Psoas muscle (tissue), 7 donors: ENCODE measurements at regions not wholly inside any gene's neighbourhood (a gene's known extent, or its start where the extent isn't known, plus 50 kb on each side); places are given as distances from the start of the nearest gene placed in this dataset.
"Not testable (repeated sequence)": the region's sequence is repeated elsewhere in the genome, so short reads cannot be mapped to it uniquely, and the experiment has no call there.

Experiments used
- ATAC-seq, 4 donors: fragments of 200-7000 bp; cut with Tn5 transposase; one replicate each; pipeline ENCODE4 v1.9.1; 2020; ENCODE audit warnings: moderate library complexity in 3 of 4, mild to moderate bottlenecking in 2 of 4
- DNase-seq, 2 donors: peaks; one replicate each; pipeline ENCODE4 v3.0.0-alpha.2; 2020
- H3K27ac ChIP-seq: fragments of 200-600 bp; one replicate; pipeline ENCODE4 v1.8.0; 2022
- H3K27me3 ChIP-seq, 3 donors: fragments of 200-600 bp in 1 of 3; one replicate each; pipeline versions ENCODE4 v1.6.1 to v1.8.0; 2013 to 2022; ENCODE audit warnings: low read length in 2 of 3, mild to moderate bottlenecking in 2 of 3, moderate library complexity in 1 of 3; ENCODE audit not compliant: insufficient read depth in 3 of 3
- H3K36me3 ChIP-seq, 2 donors: fragments of 200-600 bp in 1 of 2; one replicate each; pipeline versions ENCODE4 v1.6.1 to v1.8.0; 2013 to 2022; ENCODE audit warnings: low read depth in 1 of 2, mild to moderate bottlenecking in 1 of 2, moderate library complexity in 1 of 2; ENCODE audit not compliant: insufficient read depth in 1 of 2
- H3K4me1 ChIP-seq: fragments of 200-600 bp; one replicate; pipeline ENCODE4 v1.8.0; 2022
- H3K4me3 ChIP-seq: fragments of 200-600 bp; one replicate; pipeline ENCODE4 v1.8.0; 2022; ENCODE audit warnings: mild to moderate bottlenecking
- H3K9me3 ChIP-seq: fragments of 200-600 bp; one replicate; pipeline ENCODE4 v1.8.0; 2022
- WGBS, 3 donors: extraction: QIAGEN DNeasy Blood & Tissue Kit; methylation state at CpG; one replicate each; pipeline versions ENCODE4 v1.1.6 to v1.1.7; 2013; 5-methylcytosine and 5-hydroxymethylcytosine counted together
- intact Hi-C, 2 donors: fragments of 100-400 bp; cut with DNase I; formaldehyde crosslinking; loops; one replicate each; pipeline versions ENCODE4 v1.11.0 to v1.14.2; 2022
- TF ChIP-seq, protein P1 (sequence below): fragments of 200-600 bp; IDR thresholded peaks from one replicate; pipeline ENCODE4 v1.8.0; 2022; ENCODE audit warnings: antibody characterized with exemption
- donor health status: healthy with polysubstance abuse.
- donor health status: DM: no; HTN: no; CAD: no; lungs with moderate emphysema.
- donor health status: Bipolar disorder and iron deficiency.
- donor health status: healthy.
- donor health status: DM: yes; HTN: yes; CAD: no.
- donor health status: DM: no; HTN: no; CAD: no.
- donor health status: DM: yes; HTN: yes; CAD: no.

DNA sequence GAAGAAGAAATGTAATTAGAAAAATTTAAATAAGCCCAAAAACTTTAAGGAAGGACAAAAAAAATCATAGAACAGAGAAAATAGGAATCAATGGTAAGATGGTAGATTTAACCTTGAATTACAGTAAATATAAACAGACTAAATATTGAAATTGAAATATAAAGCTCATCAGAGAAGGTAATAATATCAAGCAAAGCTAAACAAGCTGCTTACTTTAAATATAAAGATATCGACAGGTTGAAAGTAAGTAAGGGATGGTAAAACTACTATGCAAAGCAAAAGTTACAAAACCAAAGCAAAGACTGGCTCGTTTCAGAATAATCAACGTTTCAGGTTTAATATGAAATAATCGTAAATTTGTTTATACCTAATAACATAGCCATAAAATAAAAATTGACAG lies 137.0 kb upstream of the KCNJ15 start:
- ATAC-seq (no peak), DNase-seq (no peak)
- Histone ChIP-seq H3K27me3 (peaks cover 0 to 2% (median 0%) of the 10 kb centered on the region in 3 donors), H3K4me3 (no peak overlapping the region), H3K4me1 (no peaks in the 10 kb centered on the region), H3K27ac (no peak overlapping the region), H3K9me3 (no peaks in the 10 kb centered on the region), H3K36me3 (no peaks in the 10 kb centered on the region)
- TF ChIP-seq, protein P1, sequence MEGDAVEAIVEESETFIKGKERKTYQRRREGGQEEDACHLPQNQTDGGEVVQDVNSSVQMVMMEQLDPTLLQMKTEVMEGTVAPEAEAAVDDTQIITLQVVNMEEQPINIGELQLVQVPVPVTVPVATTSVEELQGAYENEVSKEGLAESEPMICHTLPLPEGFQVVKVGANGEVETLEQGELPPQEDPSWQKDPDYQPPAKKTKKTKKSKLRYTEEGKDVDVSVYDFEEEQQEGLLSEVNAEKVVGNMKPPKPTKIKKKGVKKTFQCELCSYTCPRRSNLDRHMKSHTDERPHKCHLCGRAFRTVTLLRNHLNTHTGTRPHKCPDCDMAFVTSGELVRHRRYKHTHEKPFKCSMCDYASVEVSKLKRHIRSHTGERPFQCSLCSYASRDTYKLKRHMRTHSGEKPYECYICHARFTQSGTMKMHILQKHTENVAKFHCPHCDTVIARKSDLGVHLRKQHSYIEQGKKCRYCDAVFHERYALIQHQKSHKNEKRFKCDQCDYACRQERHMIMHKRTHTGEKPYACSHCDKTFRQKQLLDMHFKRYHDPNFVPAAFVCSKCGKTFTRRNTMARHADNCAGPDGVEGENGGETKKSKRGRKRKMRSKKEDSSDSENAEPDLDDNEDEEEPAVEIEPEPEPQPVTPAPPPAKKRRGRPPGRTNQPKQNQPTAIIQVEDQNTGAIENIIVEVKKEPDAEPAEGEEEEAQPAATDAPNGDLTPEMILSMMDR: no peak
- 95 to 96% (median 96%) methylated on average over 4 of the region's 4 CpGs for WGBS, 3 donors
- intact Hi-C loops: loop anchor here (10.0 kb wide), 2 partner anchors 405 to 445 kb away; no protein-coding TSS in a partner anchor

GRCh38 chr21:38120679-38120983 lies 136.2 kb upstream of the KCNJ15 start:
- not testable (repeated sequence) for H3K4me1 ChIP-seq, H3K9me3 ChIP-seq, H3K27ac ChIP-seq, ATAC-seq, H3K4me3 ChIP-seq, DNase-seq, H3K27me3 ChIP-seq, H3K36me3 ChIP-seq
- intact Hi-C loops: loop anchor here (10.0 kb wide), 2 partner anchors 406 to 446 kb away; no protein-coding TSS in a partner anchor
- 86 to 92% (median 92%) methylated on average over 6 of the region's 6 CpGs for WGBS, 3 donors

DNA sequence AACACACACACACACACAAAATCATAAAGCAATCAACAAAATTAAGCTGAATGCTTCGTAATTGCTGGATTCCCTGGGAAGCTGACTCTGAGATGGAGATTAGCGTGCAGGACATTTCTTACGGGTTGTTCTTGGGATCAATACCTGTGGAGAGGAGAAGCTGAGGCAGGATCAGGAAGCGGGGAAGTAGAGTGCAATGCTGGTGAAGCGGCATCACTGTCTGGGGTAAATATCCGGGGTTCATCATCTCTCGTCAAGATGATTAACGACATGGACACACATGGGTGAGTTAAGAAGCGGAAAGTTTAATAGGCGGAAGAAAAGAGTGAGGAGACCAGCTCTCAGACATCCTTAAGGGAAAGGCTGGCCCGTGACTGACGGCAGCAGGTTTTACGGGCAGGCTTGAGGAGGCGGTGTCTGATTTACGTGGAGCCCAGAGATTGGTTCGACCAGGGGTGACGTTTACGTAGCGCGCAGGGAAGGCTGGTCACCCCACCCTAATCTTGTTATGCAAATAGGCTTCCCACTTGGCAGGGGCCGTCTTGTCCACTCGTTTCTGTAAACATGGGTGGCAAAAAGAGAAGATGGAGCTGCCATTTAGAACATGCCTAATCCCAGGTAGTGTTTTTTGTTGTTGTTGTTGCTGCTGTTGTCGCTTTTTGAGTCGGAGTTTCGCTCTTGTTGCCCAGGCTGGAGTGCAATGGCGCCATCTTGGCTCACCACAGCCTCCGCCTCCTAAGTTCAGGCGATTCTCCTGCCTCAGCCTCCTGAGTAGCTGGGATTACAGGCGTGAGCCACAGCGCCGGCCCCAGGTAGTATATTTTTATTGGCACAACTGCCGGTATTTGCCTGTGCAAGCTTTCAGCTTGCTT lies 135.6 kb upstream of the KCNJ15 start:
- H3K4me3 ChIP-seq: no peak overlapping the region
- DNase-seq: no peak
- TF ChIP-seq, protein P1: no peak
- H3K9me3 ChIP-seq: no peaks in the 10 kb centered on the region
- intact Hi-C loops: loop anchor here (10.0 kb wide), 2 partner anchors 406 to 446 kb away; no protein-coding TSS in a partner anchor
- H3K27me3 ChIP-seq: peaks cover 0 to 2% (median 0%) of the 10 kb centered on the region in 3 donors
- no peaks in the 10 kb centered on the region for H3K4me1 ChIP-seq
- H3K36me3 ChIP-seq: no peaks in the 10 kb centered on the region
- 82 to 87% (median 83%) methylated on average over 32 of the region's 32 CpGs for WGBS, 3 donors
- ATAC-seq: no peak
- no peak overlapping the region for H3K27ac ChIP-seq

GRCh38 chr21:38121888-38122720 lies 134.7 kb upstream of the KCNJ15 start:
- 72 to 76% (median 74%) methylated on average over 7 of the region's 7 CpGs for WGBS, 3 donors
- Histone ChIP-seq H3K4me1 (no peaks in the 10 kb centered on the region), H3K27me3 (peaks cover 0 to 2% (median 0%) of the 10 kb centered on the region in 3 donors), H3K27ac (no peak overlapping the region), H3K36me3 (no peaks in the 10 kb centered on the region), H3K4me3 (no peak overlapping the region), H3K9me3 (no peaks in the 10 kb centered on the region)
- no peak for ATAC-seq
- TF ChIP-seq, protein P1: no peak
- DNase-seq: no peak
- intact Hi-C loops: loop anchor here (10.0 kb wide), 2 partner anchors 407 to 447 kb away; no protein-coding TSS in a partner anchor

- no peak for ATAC-seq
- no peak for DNase-seq
- no peaks in the 10 kb centered on the region for H3K36me3 ChIP-seq
Measured at GRCh38 chr21:38123626-38124025, 133.2 kb upstream of the KCNJ15 start.

More at GRCh38 chr21:38123626-38124025, 133.2 kb upstream of the KCNJ15 start:
- Histone ChIP-seq H3K4me3 (no peak overlapping the region), H3K27ac (no peak overlapping the region), H3K9me3 (no peaks in the 10 kb centered on the region), H3K4me1 (no peaks in the 10 kb centered on the region), H3K27me3 (peaks cover 0 to 2% (median 0%) of the 10 kb centered on the region in 3 donors)
- TF ChIP-seq, protein P1: no peak
- 84 to 87% (median 86%) methylated on average over 5 of the region's 5 CpGs for WGBS, 3 donors
- intact Hi-C loops: loop anchor here (10.0 kb wide), 2 partner anchors 409 to 449 kb away; no protein-coding TSS in a partner anchor
